GM18951 (cell line): ENCODE measurements at regions not wholly inside any gene's neighbourhood (a gene's known extent, or its start where the extent isn't known, plus 50 kb on each side); places are given as distances from the start of the nearest gene placed in this dataset.
"Not testable (repeated sequence)": the region's sequence is repeated elsewhere in the genome, so short reads cannot be mapped to it uniquely, and the experiment has no call there.

Source experiments
- POLR2A ChIP-seq: IDR thresholded peaks from 4 replicates; pipeline ENCODE4 v1.6.1; 2011; ENCODE audit warnings: mild to moderate bottlenecking; ENCODE audit not compliant: insufficient read length, insufficient read depth; ENCODE audit errors: extremely low read depth
- in situ Hi-C: fragments of 300-500 bp; cut with MboI; formaldehyde crosslinking; loops from one replicate; pipeline ENCODE4 v1.12.0; 2022; ENCODE audit warnings: low sequenced_read_pairs, mixed read lengths, inconsistent platforms; ENCODE audit not compliant: unreplicated experiment

DNA sequence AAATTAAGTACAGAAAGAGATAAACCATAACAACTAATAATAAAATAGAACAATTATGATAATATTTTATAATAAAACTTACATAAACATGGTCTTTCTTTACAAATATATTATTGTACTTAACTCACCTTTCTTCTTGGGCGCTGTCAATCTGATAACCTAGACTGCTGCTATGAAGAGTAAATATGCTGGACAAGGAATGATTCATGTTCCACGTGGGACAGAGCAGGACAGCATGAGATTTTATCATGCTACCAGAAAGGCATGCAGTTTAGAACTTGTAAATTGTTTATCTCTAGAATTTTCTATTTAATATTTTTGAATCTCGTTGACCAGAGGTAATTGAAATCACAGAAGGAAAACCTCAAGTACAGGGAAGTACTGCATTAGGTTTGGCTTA, 210.7 kb downstream of the ANKRD30B start:
- TF ChIP-seq POLR2A = no peak
- in situ Hi-C loops = no loop called here

DNA sequence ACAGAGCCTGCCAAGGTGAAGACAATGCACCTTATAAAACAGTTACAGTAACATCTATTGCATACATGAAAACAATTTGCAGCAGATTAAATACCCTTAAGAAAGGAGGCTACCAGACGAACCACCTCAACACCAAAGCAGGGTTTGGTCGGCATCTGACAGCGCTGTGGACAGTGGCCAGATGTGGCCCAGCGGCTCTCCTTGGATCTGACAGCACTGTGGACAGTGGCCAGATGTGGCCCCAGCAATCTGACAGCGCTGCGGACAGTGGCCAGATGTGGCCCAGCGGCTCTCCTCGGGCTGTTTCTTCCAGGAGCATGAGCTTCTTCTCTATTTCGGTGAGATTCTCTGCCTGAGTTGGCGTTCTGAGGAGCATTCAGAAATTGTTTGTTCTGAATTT, 211.6 kb downstream of the ANKRD30B start:
- no peak for TF ChIP-seq POLR2A
- in situ Hi-C loops = no loop called here

- in situ Hi-C loops = no loop called here
Measured at GRCh38 chr18:14961991-14962390, 214.0 kb downstream of the ANKRD30B start.

GRCh38 chr18:14962626-14963025, 214.7 kb downstream of the ANKRD30B start:
- TF ChIP-seq POLR2A = no peak

More at GRCh38 chr18:14961991-14962390, 214.0 kb downstream of the ANKRD30B start:
- TF ChIP-seq POLR2A = no peak

DNA sequence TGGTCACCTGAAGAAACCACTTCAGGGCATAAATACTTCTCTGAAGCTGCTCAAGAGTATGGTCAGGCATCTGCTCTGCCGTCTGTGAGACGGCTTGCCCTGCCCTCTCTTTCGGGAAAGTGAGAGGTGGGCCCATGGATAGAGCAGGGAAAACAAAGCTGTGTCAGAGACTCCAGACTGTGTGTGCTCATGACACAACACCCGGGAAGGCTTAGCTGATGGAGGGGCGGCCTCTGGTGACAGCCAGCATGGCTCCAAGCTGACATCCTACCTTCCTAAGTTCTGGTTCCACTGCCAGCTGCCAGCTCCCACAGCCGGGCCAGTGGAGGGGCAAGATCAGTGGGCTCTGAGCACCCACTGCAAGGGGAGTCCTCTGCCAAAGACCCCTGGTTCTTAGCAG, 215.3 kb downstream of the ANKRD30B start:
- in situ Hi-C loops = no loop called here

More at GRCh38 chr18:14962626-14963025, 214.7 kb downstream of the ANKRD30B start:
- in situ Hi-C loops = no loop called here

GRCh38 chr18:14964002-14964401, 216.0 kb downstream of the ANKRD30B start:
- TF ChIP-seq POLR2A = no peak
- in situ Hi-C loops = no loop called here

More for the DNA sequence above, 215.3 kb downstream of the ANKRD30B start:
- no peak for TF ChIP-seq POLR2A

DNA sequence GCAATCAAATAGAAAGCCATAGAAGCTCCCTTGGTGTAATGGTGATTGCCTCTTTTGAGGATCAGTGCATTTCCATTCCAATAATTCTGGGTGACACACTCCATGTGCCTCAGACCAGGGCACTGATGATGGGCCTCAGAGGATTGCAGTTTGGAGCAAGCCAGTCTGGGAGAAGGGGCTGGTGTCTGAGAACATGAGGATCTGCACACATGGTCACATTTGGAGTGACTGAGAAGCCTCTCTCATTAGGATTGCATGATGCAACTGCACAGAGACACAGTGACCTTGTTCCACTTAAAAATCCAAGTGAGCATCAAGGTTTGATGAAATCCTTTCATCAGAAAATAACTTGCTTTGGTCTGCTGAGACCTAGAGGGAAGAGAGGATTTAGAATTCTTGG, 216.4 kb downstream of the ANKRD30B start:
- in situ Hi-C loops = no loop called here
- no peak for TF ChIP-seq POLR2A

DNA sequence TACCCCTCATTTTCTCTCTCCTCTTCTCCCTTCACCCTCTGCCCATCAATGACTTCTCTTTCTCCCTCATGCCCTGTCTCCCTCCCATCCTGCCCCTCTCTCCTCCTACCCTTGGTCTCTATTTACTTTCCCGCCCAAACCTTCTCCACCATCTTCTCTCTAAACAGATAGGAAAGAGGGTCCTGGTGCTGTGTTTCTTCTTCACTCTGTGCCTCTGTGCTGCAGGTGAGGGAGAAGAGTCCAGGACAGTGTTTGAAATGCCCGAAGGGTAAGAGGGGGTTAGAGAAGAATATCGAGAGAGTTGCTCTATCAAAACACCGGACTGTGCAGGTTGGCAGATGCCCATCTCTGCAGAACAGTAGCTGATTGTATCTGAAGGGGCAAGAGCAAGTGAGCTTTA, 217.0 kb downstream of the ANKRD30B start:
- in situ Hi-C loops = not testable (repeated sequence)

- in situ Hi-C loops = no loop called here
- TF ChIP-seq POLR2A = no peak
Measured at GRCh38 chr18:14965553-14965952, 217.6 kb downstream of the ANKRD30B start.

- in situ Hi-C loops = not testable (repeated sequence)
Measured at GRCh38 chr18:14967246-14967645, 219.3 kb downstream of the ANKRD30B start.

- in situ Hi-C loops = no loop called here
- TF ChIP-seq POLR2A = no peak
Measured at GRCh38 chr18:14969500-14969899, 221.5 kb downstream of the ANKRD30B start.

GRCh38 chr18:14970027-14970426, 222.1 kb downstream of the ANKRD30B start:
- in situ Hi-C loops = no loop called here
- TF ChIP-seq POLR2A = no peak

DNA sequence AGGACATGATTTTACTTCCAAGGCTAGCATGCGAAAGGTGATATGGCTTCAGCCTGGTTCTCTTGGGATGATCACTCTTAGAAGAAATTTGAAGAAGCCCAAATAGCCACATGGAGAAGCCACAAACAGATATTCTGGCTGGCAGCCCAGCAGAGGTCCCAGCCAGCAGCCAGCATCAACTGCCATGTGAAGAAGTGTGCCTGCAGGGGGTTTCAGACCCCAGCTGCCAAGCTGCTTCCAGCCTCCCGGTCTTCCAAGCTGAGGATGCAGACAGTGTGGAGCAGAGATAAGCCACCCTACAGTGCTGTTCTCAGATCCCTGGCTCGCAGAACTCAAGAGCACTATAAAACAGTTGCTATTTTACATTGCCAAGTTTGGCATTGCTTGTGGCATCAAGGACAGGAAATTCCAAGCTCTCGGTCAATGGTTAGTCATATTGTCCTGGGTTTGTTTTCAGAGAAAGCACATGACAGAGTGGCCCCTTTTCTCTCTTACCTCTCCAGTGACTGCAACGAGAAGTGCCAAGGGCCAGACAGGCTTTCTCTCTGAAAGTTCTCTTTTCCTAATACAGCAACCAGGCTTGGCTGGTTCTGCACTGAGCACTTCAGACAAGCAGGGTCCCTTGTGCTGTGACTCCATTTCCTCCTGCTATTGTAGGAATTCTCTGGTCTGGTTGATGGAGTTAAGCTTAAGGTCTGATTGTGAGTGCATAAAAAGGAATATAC, 223.7 kb downstream of the ANKRD30B start:
- no peak for TF ChIP-seq POLR2A
- in situ Hi-C loops = no loop called here

DNA sequence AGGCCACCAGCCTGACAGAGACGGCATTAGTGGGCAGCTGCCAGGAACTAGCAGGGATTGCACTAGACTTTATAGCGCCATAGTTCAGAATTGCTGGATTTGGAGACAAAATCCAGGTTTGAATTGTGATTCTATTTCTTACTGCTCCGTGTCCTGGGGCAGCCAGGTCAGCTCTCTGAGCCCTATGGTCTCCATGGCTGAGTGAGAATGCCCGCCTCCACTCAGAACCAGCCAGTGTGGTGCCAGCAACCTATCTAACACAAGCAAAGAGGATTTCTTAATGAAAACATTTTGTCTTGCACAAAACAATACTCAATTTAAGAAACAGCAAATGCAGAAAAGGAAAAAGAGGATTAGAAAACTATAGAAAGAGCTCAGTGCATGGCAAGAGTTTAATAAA, 225.4 kb downstream of the ANKRD30B start:
- in situ Hi-C loops = not testable (repeated sequence)

DNA sequence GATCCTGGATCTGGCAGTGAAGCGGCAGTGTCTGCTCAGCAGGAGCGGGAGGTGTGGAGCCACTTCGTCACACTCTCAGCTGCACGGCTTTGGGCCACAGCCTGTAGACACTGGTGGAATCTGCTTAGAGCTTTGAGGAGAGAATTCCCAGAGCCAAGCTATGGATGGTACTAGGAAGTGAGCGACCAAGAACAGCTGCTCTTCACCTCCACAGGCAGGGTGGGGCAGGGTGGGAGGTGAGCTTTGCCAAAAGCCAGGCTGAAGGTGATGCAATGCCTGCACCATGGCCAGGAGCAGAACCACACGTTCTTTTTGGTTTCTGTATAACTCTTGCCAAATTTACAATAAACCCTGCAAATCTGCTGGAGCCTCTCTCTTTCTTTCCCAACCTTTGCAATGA, 226.1 kb downstream of the ANKRD30B start:
- no peak for TF ChIP-seq POLR2A
- in situ Hi-C loops = no loop called here
